IMR-90 (cell line): ENCODE measurements at regions not wholly inside any gene's neighbourhood (a gene's known extent, or its start where the extent isn't known, plus 50 kb on each side); places are given as distances from the start of the nearest gene placed in this dataset.

ENCODE experiments used
- ATAC-seq: fragments of 200-7000 bp; cut with Tn5 transposase; 2 replicates; pipeline ENCODE4 v1.9.1; 2020; ENCODE audit warnings: low read depth, mild to moderate bottlenecking, moderate library complexity
- BruUV-seq: library from RNA; stranded (reverse); fragments of 400-500 nt; replicated peaks from 2 replicates; lab custom pipeline; 2021; lab: Mats Ljungman, UMichigan
- CTCF ChIA-PET: fragments of 300-600 bp; formaldehyde crosslinking; extraction: SDS; loops from one replicate; lab custom pipeline; 2021; ENCODE audit warnings: antibody characterized with exemption; lab: Yijun Ruan, JAX
- POLR2A ChIA-PET: fragments of 300-600 bp; sonication (Branson Sonifier 250); formaldehyde crosslinking; loops from one replicate; lab custom pipeline; 2022; ENCODE audit warnings: antibody characterized with exemption; ENCODE audit not compliant: unreplicated experiment; lab: Charles Lee
- DNase-seq: peaks from one replicate; pipeline ENCODE4 v3.0.0; 2013
- H2AFZ ChIP-seq: replicated peaks from 2 replicates; pipeline ENCODE3; 2013; ENCODE audit warnings: low read length, mild to moderate bottlenecking; ENCODE audit not compliant: poor library complexity
- H2AK5ac ChIP-seq: 2 replicates; pipeline ENCODE4 v1.6.1; 2013; ENCODE audit warnings: low read depth, low read length, inconsistent platforms
- H2AK9ac ChIP-seq: replicated peaks from 2 replicates; pipeline ENCODE3; 2013; ENCODE audit warnings: mild to moderate bottlenecking, low read depth, low read length, moderate library complexity; ENCODE audit not compliant: poor library complexity
- H2BK120ac ChIP-seq: 2 replicates; pipeline ENCODE4 v1.6.1; 2013; ENCODE audit warnings: low read depth, low read length, inconsistent platforms
- H2BK15ac ChIP-seq: 3 replicates; pipeline ENCODE4 v1.6.1; 2013; ENCODE audit warnings: low read depth, low read length, inconsistent platforms
- H2BK20ac ChIP-seq: 2 replicates; pipeline ENCODE4 v1.6.1; 2013; ENCODE audit warnings: low read depth, mild to moderate bottlenecking, inconsistent platforms, low read length, moderate library complexity
- H2BK5ac ChIP-seq: 2 replicates; pipeline ENCODE4 v1.6.1; 2013; ENCODE audit warnings: mild to moderate bottlenecking, low read depth, low read length, inconsistent platforms; ENCODE audit not compliant: poor library complexity, severe bottlenecking
- H3K14ac ChIP-seq: replicated peaks from 2 replicates; pipeline ENCODE4 v1.6.1; 2013; ENCODE audit warnings: low read depth, low read length, inconsistent platforms
- H3K18ac ChIP-seq: 2 replicates; pipeline ENCODE4 v1.6.1; 2013; ENCODE audit warnings: low read depth, low read length, control low read depth
- H3K23ac ChIP-seq: 2 replicates; pipeline ENCODE4 v1.6.1; 2013; ENCODE audit warnings: low read depth, low read length, inconsistent platforms
- H3K27ac ChIP-seq: 2 replicates; pipeline ENCODE4 v1.5.1; 2013; ENCODE audit warnings: mild to moderate bottlenecking, control low read depth, low read length; ENCODE audit not compliant: insufficient read depth
- H3K27me3 ChIP-seq: 2 replicates; pipeline ENCODE4 v1.6.1; 2013; ENCODE audit warnings: low read length; ENCODE audit not compliant: control insufficient read depth, insufficient read depth
- H3K36me3 ChIP-seq: 2 replicates; pipeline ENCODE4 v1.6.1; 2013; ENCODE audit warnings: low read length, mixed read lengths; ENCODE audit not compliant: control insufficient read depth, insufficient read depth
- H3K4ac ChIP-seq: 2 replicates; pipeline ENCODE4 v1.6.1; 2013; ENCODE audit warnings: low read depth, low read length, inconsistent platforms
- H3K4me1 ChIP-seq: 2 replicates; pipeline ENCODE4 v1.6.1; 2013; ENCODE audit warnings: low read length, mixed read lengths; ENCODE audit not compliant: control insufficient read depth, insufficient read depth
- H3K4me2 ChIP-seq: 2 replicates; pipeline ENCODE4 v1.6.1; 2013; ENCODE audit warnings: low read depth, mild to moderate bottlenecking, control low read depth, low read length, moderate library complexity
- H3K4me3 ChIP-seq: 2 replicates; pipeline ENCODE4 v1.5.1; 2013; ENCODE audit warnings: low read depth, mild to moderate bottlenecking, control low read depth, low read length, moderate library complexity; ENCODE audit not compliant: insufficient read depth
- H3K56ac ChIP-seq: 2 replicates; pipeline ENCODE4 v1.6.1; 2013; ENCODE audit warnings: low read length, inconsistent platforms; ENCODE audit not compliant: insufficient read depth; ENCODE audit errors: extremely low read depth
- H3K79me1 ChIP-seq, 2 experiments: 2 replicates each; pipeline ENCODE4 v1.6.1; 2013; ENCODE audit warnings: low read length in 2 of 2, inconsistent platforms in 1 of 2, low read depth in 1 of 2
- H3K9ac ChIP-seq: 2 replicates; pipeline ENCODE4 v1.6.1; 2013; ENCODE audit warnings: low read depth, low read length, control low read depth
- H3K9me1 ChIP-seq: 2 replicates; pipeline ENCODE4 v1.6.1; 2013; ENCODE audit warnings: low read length, inconsistent platforms; ENCODE audit not compliant: insufficient read depth
- H3K9me3 ChIP-seq: 2 replicates; pipeline ENCODE4 v1.6.1; 2013; ENCODE audit warnings: low read length; ENCODE audit not compliant: control insufficient read depth, insufficient read depth
- H4K20me1 ChIP-seq: 2 replicates; pipeline ENCODE4 v1.6.1; 2013; ENCODE audit warnings: low read length, inconsistent platforms; ENCODE audit not compliant: insufficient read depth
- H4K5ac ChIP-seq: 2 replicates; pipeline ENCODE4 v1.6.1; 2013; ENCODE audit warnings: mild to moderate bottlenecking, low read depth, low read length, control low read depth
- H4K8ac ChIP-seq, 2 experiments: 2 replicates each; pipeline ENCODE4 v1.6.1; 2013; ENCODE audit warnings: low read depth in 2 of 2, low read length in 2 of 2, control low read depth in 1 of 2, inconsistent platforms in 1 of 2
- H4K91ac ChIP-seq: 2 replicates; pipeline ENCODE4 v1.6.1; 2013; ENCODE audit warnings: low read depth, low read length, inconsistent platforms; ENCODE audit not compliant: insufficient read depth
- BHLHE40 ChIP-seq: fragments of 150-350 bp; IDR thresholded peaks from 2 replicates; pipeline ENCODE4 v1.6.1; 2016; ENCODE audit warnings: mild to moderate bottlenecking, low read depth, low read length
- CEBPB ChIP-seq: IDR thresholded peaks from 2 replicates; pipeline ENCODE4 v1.6.1; 2012; ENCODE audit warnings: low read depth, low read length, improper control_type of control experiment
- CHD1 ChIP-seq: IDR thresholded peaks from 2 replicates; pipeline ENCODE4 v1.6.1; 2012; ENCODE audit warnings: low read depth, low read length, improper control_type of control experiment
- CTCF ChIP-seq: conservative IDR thresholded peaks from 2 replicates; pipeline ENCODE4 v1.5.1; 2012; ENCODE audit warnings: mild to moderate bottlenecking, low read depth, low read length, improper control_type of control experiment
- ELK1 ChIP-seq: fragments of 150-350 bp; IDR thresholded peaks from 2 replicates; pipeline ENCODE4 v1.6.1; 2016; ENCODE audit warnings: low read depth, mild to moderate bottlenecking, low read length, moderate library complexity, borderline replicate concordance
- MAFK ChIP-seq: IDR thresholded peaks from 2 replicates; pipeline ENCODE4 v1.6.1; 2012; ENCODE audit warnings: low read depth, low read length, improper control_type of control experiment
- MAZ ChIP-seq: IDR thresholded peaks from 2 replicates; pipeline ENCODE4 v1.6.1; 2012; ENCODE audit warnings: low read depth, mild to moderate bottlenecking, low read length, improper control_type of control experiment, moderate library complexity, borderline replicate concordance
- MXI1 ChIP-seq: IDR thresholded peaks from 2 replicates; pipeline ENCODE4 v1.6.1; 2012; ENCODE audit warnings: low read depth, mild to moderate bottlenecking, low read length, moderate library complexity, borderline replicate concordance
- NFE2L2 ChIP-seq: fragments of 150-350 bp; IDR thresholded peaks from 2 replicates; pipeline ENCODE4 v1.6.1; 2016; ENCODE audit warnings: low read depth, mild to moderate bottlenecking, low read length
- RAD21 ChIP-seq: IDR thresholded peaks from 2 replicates; pipeline ENCODE4 v1.6.1; 2012; ENCODE audit warnings: low read length, improper control_type of control experiment
- RCOR1 ChIP-seq: IDR thresholded peaks from 2 replicates; pipeline ENCODE4 v1.6.1; 2012; ENCODE audit warnings: mild to moderate bottlenecking, low read length, improper control_type of control experiment; ENCODE audit not compliant: insufficient replicate concordance
- SMC3 ChIP-seq: fragments of 150-350 bp; IDR thresholded peaks from 2 replicates; pipeline ENCODE4 v1.6.1; 2016; ENCODE audit warnings: low read depth, mild to moderate bottlenecking, antibody characterized with exemption, low read length, moderate library complexity
- WGBS, 2 experiments: methylation state at CpG; one replicate each; pipeline versions ENCODE4 v1.1.5 to v1.1.7; 2013; ENCODE audit warnings: missing lambda C conversion rate in 2 of 2; ENCODE audit not compliant: insufficient read length in 1 of 2; ENCODE audit errors: extremely low coverage in 2 of 2; 5-methylcytosine and 5-hydroxymethylcytosine counted together
- dilution Hi-C: fragments of 300-500 bp; cut with HindIII; formaldehyde crosslinking; loops from one replicate; pipeline ENCODE4 v1.14.3; 2018; ENCODE audit warnings: low sequenced_read_pairs; ENCODE audit not compliant: unreplicated experiment
- in situ Hi-C: fragments of 300-500 bp; cut with MboI; formaldehyde crosslinking; loops from 3 replicates; pipeline ENCODE4 v1.14.3; 2019; ENCODE audit warnings: low sequenced_read_pairs, inconsistent platforms, mixed read lengths
- intact Hi-C: fragments of 100-400 bp; cut with micrococcal nuclease; formaldehyde crosslinking; loops from 2 replicates; pipeline ENCODE4 v1.10.0; 2022

DNA sequence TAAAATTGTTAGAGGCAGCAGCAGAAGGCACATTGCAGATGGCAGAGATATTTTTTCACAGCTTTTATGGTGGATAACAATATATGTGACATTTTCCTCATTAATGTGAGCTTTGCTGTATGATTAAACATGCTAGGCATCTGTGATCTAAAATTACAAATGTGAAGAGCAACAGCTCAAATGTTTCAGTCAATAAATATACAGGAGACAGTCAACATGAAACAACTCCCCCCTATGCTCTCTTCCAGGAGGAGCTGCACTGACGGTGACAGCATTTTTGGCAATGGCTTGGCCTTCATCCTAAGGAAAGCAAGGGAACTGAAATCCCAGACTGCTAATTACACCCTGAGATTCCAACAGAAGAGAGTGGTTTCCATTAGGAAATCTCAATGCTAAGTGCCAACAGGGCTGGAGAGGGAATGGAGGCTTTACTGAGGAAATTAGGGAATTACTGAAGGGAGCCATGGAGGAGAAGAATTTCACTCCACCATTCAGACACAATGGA, 51.4 kb upstream of the GRB10 start:
- Histone ChIP-seq H3K36me3 (no peaks in the 10 kb centered on the region), H2BK5ac (no peak overlapping the region), H3K9me3 (no peaks in the 10 kb centered on the region), H3K79me1 (no peaks in the 10 kb centered on the region), H3K56ac (no peak overlapping the region), H3K9me1 (peaks cover 14% of the 10 kb centered on the region), H4K91ac (no peak overlapping the region), H2AFZ (no peak overlapping the region), H4K20me1 (peaks cover 13% of the 10 kb centered on the region), H2BK120ac (no peak overlapping the region), H3K4ac (no peak overlapping the region), H4K5ac (no peak overlapping the region), H3K4me3 (no peak overlapping the region), H3K18ac (no peak overlapping the region), H2AK9ac (no peak overlapping the region), H3K27me3 (peaks cover 21% of the 10 kb centered on the region), H2BK20ac (no peak overlapping the region), H2AK5ac (peak overlapping the region; percentile 43; the same call in 1 of the 2 replicates), H3K14ac (0 out of 2 replicates have a peak overlapping the region, but pooled peaks have one; percentile 2), H3K9ac (no peak overlapping the region), H3K23ac (no peak overlapping the region), H3K4me2 (no peak overlapping the region), H3K27ac (no peak overlapping the region), H4K8ac (no peak overlapping the region), H3K4me1 (peaks cover 15% of the 10 kb centered on the region), H2BK15ac (no peak overlapping the region)
- dilution Hi-C loops (no loop called here), in situ Hi-C loops (no loop called here), intact Hi-C loops (no loop called here)
- no peak for DNase-seq
- BruUV-seq: no TSS peak
- CTCF ChIA-PET: no interaction called here
- WGBS, 2 experiments: no CpG with 5 or more reads among the region's 1 CpG
- POLR2A ChIA-PET: no interaction called here
- no peak for ATAC-seq
- TF ChIP-seq NFE2L2: no peak
- TF ChIP-seq MAFK: no peak
- TF ChIP-seq MXI1: no peak
- TF ChIP-seq BHLHE40: no peak
- no peak for TF ChIP-seq ELK1
- no peak for TF ChIP-seq CHD1
- TF ChIP-seq MAZ: no peak
- no peak for TF ChIP-seq SMC3
- TF ChIP-seq RCOR1: no peak
- TF ChIP-seq CTCF: no peak
- no peak for TF ChIP-seq CEBPB
- no peak for TF ChIP-seq RAD21
